RWPE2 (cell line): ENCODE measurements at regions not wholly inside any gene's neighbourhood (a gene's known extent, or its start where the extent isn't known, plus 50 kb on each side); places are given as distances from the start of the nearest gene placed in this dataset.

Experiments used
- ATAC-seq: fragments of 200-7000 bp; cut with Tn5 transposase; 3 replicates; pipeline ENCODE4 v1.9.1; 2021; ENCODE audit warnings: low read depth
- DNase-seq: peaks from one replicate; pipeline ENCODE4 v3.0.0-alpha.2; 2020; ENCODE audit warnings: low spot score
- H3K27ac ChIP-seq: fragments of 450-650 bp; 2 replicates; pipeline ENCODE4 v1.5.1; 2017; ENCODE audit warnings: mild to moderate bottlenecking; ENCODE audit not compliant: poor library complexity, severe bottlenecking
- H3K27me3 ChIP-seq: fragments of 250-450 bp; sonication (Bioruptor Pico); 2 replicates; pipeline ENCODE4 v1.5.1; 2021; ENCODE audit warnings: mild to moderate bottlenecking, moderate library complexity; ENCODE audit not compliant: insufficient read depth, poor library complexity, severe bottlenecking
- H3K36me3 ChIP-seq: fragments of 250-450 bp; sonication (Bioruptor Pico); 2 replicates; pipeline ENCODE4 v1.5.1; 2020; ENCODE audit warnings: low read depth, mild to moderate bottlenecking, moderate library complexity
- H3K4me1 ChIP-seq: fragments of 250-450 bp; sonication (Bioruptor Pico); 2 replicates; pipeline ENCODE4 v1.5.1; 2021; ENCODE audit warnings: mild to moderate bottlenecking, moderate library complexity; ENCODE audit not compliant: insufficient read depth, poor library complexity, severe bottlenecking
- H3K4me3 ChIP-seq: fragments of 250-450 bp; sonication (Bioruptor Pico); 2 replicates; pipeline ENCODE4 v1.5.1; 2021; ENCODE audit warnings: mild to moderate bottlenecking, moderate library complexity; ENCODE audit not compliant: severe bottlenecking
- H3K9me3 ChIP-seq: fragments of 250-450 bp; sonication (Bioruptor Pico); 2 replicates; pipeline ENCODE4 v1.5.1; 2021; ENCODE audit warnings: mild to moderate bottlenecking, moderate library complexity; ENCODE audit not compliant: severe bottlenecking
- TF ChIP-seq, protein P1 (sequence below): fragments of 450-650 bp; IDR thresholded peaks from one replicate; pipeline ENCODE4 v1.5.1; 2017; ENCODE audit warnings: mild to moderate bottlenecking, moderate library complexity; ENCODE audit not compliant: poor library complexity, severe bottlenecking

DNA sequence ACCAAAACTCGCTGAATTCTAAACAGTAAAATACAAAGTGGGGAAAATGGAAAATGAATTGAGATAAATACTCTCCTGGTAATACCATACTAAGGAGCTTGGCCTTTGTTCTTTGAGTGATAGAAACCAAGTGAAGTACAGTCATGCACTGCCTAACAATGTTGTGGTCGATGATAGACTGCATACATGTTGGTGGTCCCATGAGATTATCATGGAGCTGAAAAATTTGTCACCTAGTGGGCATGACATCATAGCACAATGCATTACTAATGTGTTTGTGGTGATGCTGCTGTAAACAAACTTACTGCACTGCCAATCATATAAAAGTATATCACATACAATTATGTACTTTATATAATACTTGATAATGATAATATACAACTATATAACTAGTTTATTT is 419.1 kb downstream of the ARL4A start:
- H3K9me3 ChIP-seq: no peaks in the 10 kb centered on the region
- no peaks in the 10 kb centered on the region for H3K4me1 ChIP-seq
- TF ChIP-seq, protein P1, sequence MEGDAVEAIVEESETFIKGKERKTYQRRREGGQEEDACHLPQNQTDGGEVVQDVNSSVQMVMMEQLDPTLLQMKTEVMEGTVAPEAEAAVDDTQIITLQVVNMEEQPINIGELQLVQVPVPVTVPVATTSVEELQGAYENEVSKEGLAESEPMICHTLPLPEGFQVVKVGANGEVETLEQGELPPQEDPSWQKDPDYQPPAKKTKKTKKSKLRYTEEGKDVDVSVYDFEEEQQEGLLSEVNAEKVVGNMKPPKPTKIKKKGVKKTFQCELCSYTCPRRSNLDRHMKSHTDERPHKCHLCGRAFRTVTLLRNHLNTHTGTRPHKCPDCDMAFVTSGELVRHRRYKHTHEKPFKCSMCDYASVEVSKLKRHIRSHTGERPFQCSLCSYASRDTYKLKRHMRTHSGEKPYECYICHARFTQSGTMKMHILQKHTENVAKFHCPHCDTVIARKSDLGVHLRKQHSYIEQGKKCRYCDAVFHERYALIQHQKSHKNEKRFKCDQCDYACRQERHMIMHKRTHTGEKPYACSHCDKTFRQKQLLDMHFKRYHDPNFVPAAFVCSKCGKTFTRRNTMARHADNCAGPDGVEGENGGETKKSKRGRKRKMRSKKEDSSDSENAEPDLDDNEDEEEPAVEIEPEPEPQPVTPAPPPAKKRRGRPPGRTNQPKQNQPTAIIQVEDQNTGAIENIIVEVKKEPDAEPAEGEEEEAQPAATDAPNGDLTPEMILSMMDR: no peak
- H3K36me3 ChIP-seq: no peaks in the 10 kb centered on the region
- H3K27me3 ChIP-seq: no peaks in the 10 kb centered on the region
- no peak for ATAC-seq
- H3K27ac ChIP-seq: no peak overlapping the region
- DNase-seq: no peak
- H3K4me3 ChIP-seq: no peak overlapping the region

GRCh38 chr7:13107291-13107690 is 419.9 kb downstream of the ARL4A start:
- H3K9me3 ChIP-seq: no peaks in the 10 kb centered on the region
- no peak overlapping the region for H3K4me3 ChIP-seq
- H3K4me1 ChIP-seq: no peaks in the 10 kb centered on the region
- H3K27me3 ChIP-seq: no peaks in the 10 kb centered on the region
- no peak overlapping the region for H3K27ac ChIP-seq
- DNase-seq (no peak), ATAC-seq (peak; percentile 52; the same call in 2 of the 3 replicates)
- no peaks in the 10 kb centered on the region for H3K36me3 ChIP-seq
- TF ChIP-seq, protein P1: no peak

- DNase-seq (no peak), ATAC-seq (no peak)
- TF ChIP-seq, protein P1: no peak
- Histone ChIP-seq H3K4me1 (no peaks in the 10 kb centered on the region), H3K27ac (no peak overlapping the region), H3K9me3 (no peaks in the 10 kb centered on the region), H3K4me3 (no peak overlapping the region), H3K36me3 (no peaks in the 10 kb centered on the region), H3K27me3 (no peaks in the 10 kb centered on the region)
Observed at GRCh38 chr7:13108061-13108460, 420.6 kb downstream of the ARL4A start.

GRCh38 chr7:13109201-13109600 is 421.8 kb downstream of the ARL4A start:
- Histone ChIP-seq H3K36me3 (no peaks in the 10 kb centered on the region), H3K4me1 (no peaks in the 10 kb centered on the region), H3K9me3 (no peaks in the 10 kb centered on the region), H3K27ac (no peak overlapping the region), H3K27me3 (no peaks in the 10 kb centered on the region), H3K4me3 (no peak overlapping the region)
- ATAC-seq: no peak
- no peak for DNase-seq
- TF ChIP-seq, protein P1: no peak

DNA sequence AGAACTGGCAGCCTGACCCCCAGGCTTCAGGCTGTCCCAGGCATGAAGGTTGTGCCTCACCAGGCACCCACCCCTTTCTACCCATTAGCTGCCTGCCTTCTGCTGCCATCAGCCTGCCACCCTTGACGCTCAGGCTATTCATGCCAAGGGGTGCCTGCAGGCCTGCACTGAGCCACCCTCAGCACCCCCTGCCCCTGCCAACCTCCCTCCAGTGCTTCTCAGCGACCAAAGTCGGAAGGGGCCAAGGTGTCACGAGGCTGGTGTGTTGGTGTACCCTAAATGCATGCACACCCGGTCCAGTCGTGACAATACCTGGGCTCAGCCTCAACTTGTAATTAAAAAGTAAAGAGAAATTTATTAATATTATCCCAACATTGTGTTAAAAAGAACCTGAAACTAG is 422.7 kb downstream of the ARL4A start:
- Histone ChIP-seq H3K4me3 (no peak overlapping the region), H3K9me3 (no peaks in the 10 kb centered on the region), H3K27me3 (no peaks in the 10 kb centered on the region), H3K36me3 (no peaks in the 10 kb centered on the region), H3K4me1 (no peaks in the 10 kb centered on the region), H3K27ac (no peak overlapping the region)
- no peak for ATAC-seq
- TF ChIP-seq, protein P1: no peak
- no peak for DNase-seq
